ENCODE measurements at regions not wholly inside any gene's neighbourhood (a gene's known extent, or its start where the extent isn't known, plus 50 kb on each side); places are given as distances from the start of the nearest gene placed in this dataset.

- H3K9me3 ChIP-seq, result no peaks in the 10 kb centered on the region
- H3K4me1 ChIP-seq (replicated peaks), result no peaks in the 10 kb centered on the region
- no peak overlapping the region for H3K27ac ChIP-seq
- intact Hi-C loops (cut with DNase I), result no loop called here
- DNase-seq (ENCODE audit: low spot score), result no peak
- no peaks in the 10 kb centered on the region for H3K36me3 ChIP-seq
- H3K4me3 ChIP-seq, result no peak overlapping the region
- no peak for TF ChIP-seq POLR2A (IDR thresholded peaks at IDR 0.05)
- TF ChIP-seq POLR2AphosphoS5 (IDR thresholded peaks at IDR 0.05), result no peak
- TF ChIP-seq CTCF (IDR thresholded peaks at IDR 0.05), result no peak
- H3K27me3 ChIP-seq (replicated peaks; ENCODE audit: insufficient read depth), result no peaks in the 10 kb centered on the region
- WGBS, result 81% methylated on average over 5 of the region's 5 CpGs
Measured at GRCh38 chr6:7475081-7475480, 66.4 kb upstream of the DSP start.

GRCh38 chr6:7479801-7480266, 61.6 kb upstream of the DSP start:
- peak; percentile 83 for DNase-seq (ENCODE audit: low spot score)
- peak; percentile 88 for TF ChIP-seq POLR2AphosphoS5 (IDR thresholded peaks at IDR 0.05)
- no peak for TF ChIP-seq CTCF (IDR thresholded peaks at IDR 0.05)
- TF ChIP-seq POLR2A (IDR thresholded peaks at IDR 0.05), result peak; percentile 16
- H3K9me3 ChIP-seq, result no peaks in the 10 kb centered on the region
- H3K27me3 ChIP-seq (replicated peaks; ENCODE audit: insufficient read depth), result no peaks in the 10 kb centered on the region
- H3K4me1 ChIP-seq (replicated peaks), result no peaks in the 10 kb centered on the region
- H3K4me3 ChIP-seq, result no peak overlapping the region
- 29% methylated on average over 12 of the region's 12 CpGs for WGBS
- peak overlapping the region; percentile 65 to 67 for H3K27ac ChIP-seq
- intact Hi-C loops (cut with DNase I), result no loop called here
- no peaks in the 10 kb centered on the region for H3K36me3 ChIP-seq

- no peak for DNase-seq (ENCODE audit: low spot score)
- Histone ChIP-seq H3K4me1 (replicated peaks) (no peaks in the 10 kb centered on the region), H3K4me3 (no peak overlapping the region), H3K36me3 (no peaks in the 10 kb centered on the region), H3K27ac (no peak overlapping the region), H3K9me3 (no peaks in the 10 kb centered on the region), H3K27me3 (replicated peaks; ENCODE audit: insufficient read depth) (no peaks in the 10 kb centered on the region)
- TF ChIP-seq POLR2AphosphoS5 (IDR thresholded peaks at IDR 0.05), result no peak
- TF ChIP-seq POLR2A (IDR thresholded peaks at IDR 0.05), result no peak
- TF ChIP-seq CTCF (IDR thresholded peaks at IDR 0.05), result no peak
- intact Hi-C loops (cut with DNase I), result no loop called here
Measured at GRCh38 chr6:7484666-7485065, 56.8 kb upstream of the DSP start.

- Histone ChIP-seq H3K4me3 (no peak overlapping the region), H3K36me3 (no peaks in the 10 kb centered on the region), H3K9me3 (no peaks in the 10 kb centered on the region), H3K27me3 (replicated peaks; ENCODE audit: insufficient read depth) (no peaks in the 10 kb centered on the region), H3K27ac (no peak overlapping the region), H3K4me1 (replicated peaks) (no peaks in the 10 kb centered on the region)
- intact Hi-C loops (cut with DNase I), result no loop called here
- TF ChIP-seq POLR2AphosphoS5 (IDR thresholded peaks at IDR 0.05), result no peak
- no peak for TF ChIP-seq CTCF (IDR thresholded peaks at IDR 0.05)
- no peak for TF ChIP-seq POLR2A (IDR thresholded peaks at IDR 0.05)
- DNase-seq (ENCODE audit: low spot score), result no peak
- 89% methylated on average over 3 of the region's 3 CpGs for WGBS
Measured at GRCh38 chr6:7486951-7487350, 54.5 kb upstream of the DSP start.

GRCh38 chr6:7488494-7488893, 53.0 kb upstream of the DSP start:
- whole genome bisulfite sequencing, result 89% methylated on average over 2 of the region's 2 CpGs
- no peaks in the 10 kb centered on the region for H3K4me1 ChIP-seq (replicated peaks)
- intact Hi-C loops (cut with DNase I), result no loop called here
- H3K9me3 ChIP-seq, result no peaks in the 10 kb centered on the region
- no peak for DNase-seq (ENCODE audit: low spot score)
- H3K27me3 ChIP-seq (replicated peaks; ENCODE audit: insufficient read depth), result no peaks in the 10 kb centered on the region
- no peak for TF ChIP-seq POLR2A (IDR thresholded peaks at IDR 0.05)
- no peak for TF ChIP-seq POLR2AphosphoS5 (IDR thresholded peaks at IDR 0.05)
- no peaks in the 10 kb centered on the region for H3K36me3 ChIP-seq
- no peak overlapping the region for H3K4me3 ChIP-seq
- no peak overlapping the region for H3K27ac ChIP-seq
